Anterior cingulate cortex (tissue), 58 donors: ENCODE measurements at regions not wholly inside any gene's neighbourhood (a gene's known extent, or its start where the extent isn't known, plus 50 kb on each side); places are given as distances from the start of the nearest gene placed in this dataset.
A peak's percentile ranks its signal among the peaks of the same experiment; 100 is the strongest.

Experiments used
- DNase-seq, 58 donors: peaks; one replicate each; lab custom pipeline; 2025; lab: John Stamatoyannopoulos, UW

DNA sequence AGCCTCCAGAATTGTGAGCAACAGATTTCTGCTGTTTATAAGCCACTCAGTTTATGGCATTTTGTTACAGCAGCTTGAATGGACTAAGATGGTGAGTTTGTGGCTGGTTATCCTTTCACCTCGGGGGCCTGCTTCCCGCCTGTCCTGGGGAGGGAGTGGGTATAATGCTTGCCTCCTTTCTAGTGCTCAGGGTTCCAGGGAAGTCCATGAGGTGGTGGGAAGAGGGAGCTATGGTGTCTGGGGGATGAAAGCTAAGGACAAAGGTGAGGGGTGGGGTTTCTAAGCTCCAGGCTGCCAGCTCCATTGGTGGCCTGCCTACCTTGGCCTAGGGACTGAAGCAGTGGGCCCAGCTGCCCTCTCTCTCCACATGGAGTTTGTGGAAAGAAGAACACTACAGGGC lies 50.2 kb upstream of the SDK2 start:
- no peak for DNase-seq

DNA sequence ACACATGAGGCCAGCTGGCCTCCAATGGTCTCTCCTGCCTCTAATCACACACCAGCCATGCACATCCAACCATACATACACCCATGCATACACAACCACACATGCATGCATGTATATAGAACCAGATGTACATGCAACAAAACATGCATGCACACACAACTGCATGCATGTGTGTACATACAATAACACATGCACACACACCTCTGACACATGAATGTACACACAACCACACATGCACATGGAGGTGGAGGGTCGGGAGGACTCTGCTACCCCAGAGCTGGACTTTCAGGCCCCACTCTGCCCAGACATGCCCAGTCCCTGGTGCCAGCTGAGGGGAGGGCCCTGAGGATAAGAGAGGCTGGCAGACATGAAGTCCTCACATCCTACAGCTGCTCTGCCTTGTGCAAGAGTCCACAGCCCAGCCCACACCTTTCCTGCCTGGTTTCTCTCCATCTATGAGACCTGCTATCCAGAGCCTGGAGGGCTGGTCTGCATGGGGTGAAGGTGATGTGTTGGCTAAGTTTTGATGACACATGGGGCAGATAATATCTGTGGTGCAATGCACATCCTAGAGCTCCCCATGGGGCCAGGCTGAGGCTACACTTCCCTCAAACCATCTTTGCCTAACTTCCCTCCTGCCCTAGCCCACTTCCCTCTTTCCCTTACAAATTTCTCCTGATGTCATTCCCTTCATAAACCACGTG lies 50.9 kb upstream of the SDK2 start:
- no peak for DNase-seq

DNA sequence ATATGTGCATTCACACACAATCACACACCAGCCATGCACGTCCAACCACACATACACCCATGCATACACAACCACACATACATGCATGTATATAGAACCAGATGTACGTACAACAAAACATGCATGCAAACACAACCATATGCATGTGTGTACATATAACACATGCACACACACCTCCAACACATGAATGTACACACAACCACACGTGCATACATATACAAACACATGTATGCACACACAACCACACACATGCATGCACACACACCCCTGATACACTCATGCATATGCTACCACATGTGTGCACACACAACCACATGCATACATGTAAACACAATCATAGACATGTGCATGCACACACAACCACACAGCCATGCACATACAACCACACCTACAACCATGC lies 52.0 kb upstream of the SDK2 start:
- no peak for DNase-seq

DNA sequence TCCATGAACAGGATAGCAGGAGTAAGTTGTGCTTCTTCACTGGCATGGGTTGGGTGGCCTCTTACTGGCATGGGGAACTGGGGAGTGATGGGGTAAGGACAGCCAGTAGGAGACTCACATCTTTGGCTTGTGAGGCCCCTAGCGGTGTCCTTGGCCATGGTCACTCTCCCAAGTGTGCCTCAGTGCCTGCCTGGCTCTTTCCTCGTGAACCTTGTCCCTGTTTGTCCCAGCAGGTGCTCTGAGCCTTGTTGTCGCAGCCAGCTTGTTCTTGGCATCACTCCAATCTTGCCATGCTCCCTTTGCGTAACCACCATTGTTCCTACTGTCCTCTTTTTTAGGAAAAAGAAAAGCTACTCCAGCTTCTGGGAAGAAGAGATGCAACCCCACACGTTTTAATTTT lies 53.6 kb upstream of the SDK2 start:
- DNase-seq: no peak

DNA sequence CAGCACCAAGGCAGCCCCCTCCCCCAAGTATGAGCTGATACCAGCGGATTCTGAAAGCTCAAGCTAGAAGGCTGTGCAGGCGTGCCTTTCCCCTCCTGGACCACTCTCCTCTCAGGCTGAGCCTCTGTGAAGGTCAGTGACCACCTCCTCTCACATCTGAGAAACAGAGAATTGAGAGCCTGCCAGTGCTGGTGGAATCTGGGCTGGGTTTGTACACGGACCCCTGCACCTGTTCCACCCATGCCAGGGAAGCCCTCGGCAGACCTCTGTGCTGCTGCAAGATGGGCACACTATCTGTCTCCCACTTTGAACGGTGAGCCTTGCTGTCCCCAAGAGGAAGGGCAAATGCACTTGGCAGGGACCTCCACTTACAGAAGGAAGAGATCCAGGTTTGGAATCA lies 54.7 kb upstream of the SDK2 start:
- no peak for DNase-seq

DNA sequence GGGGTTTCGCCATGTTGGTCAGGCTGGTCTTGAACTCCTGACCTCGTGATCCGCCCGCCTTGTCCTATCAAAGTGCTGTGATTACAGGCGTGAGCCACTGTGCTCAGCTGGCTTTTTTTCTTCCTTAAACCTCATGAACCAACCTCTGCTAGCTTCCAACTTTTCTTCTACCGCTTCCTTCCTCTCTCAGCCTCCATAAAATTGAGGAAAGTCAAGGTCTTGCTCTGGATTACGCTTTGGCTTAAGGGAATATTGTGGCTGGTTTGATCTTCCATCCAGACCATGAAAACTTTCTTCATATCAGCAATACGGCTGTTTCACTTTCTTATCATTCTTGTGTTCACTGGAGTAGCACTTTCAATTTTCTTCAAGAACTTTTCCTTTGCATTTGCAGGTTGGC lies 57.5 kb upstream of the SDK2 start:
- DNase-seq: no peak

DNA sequence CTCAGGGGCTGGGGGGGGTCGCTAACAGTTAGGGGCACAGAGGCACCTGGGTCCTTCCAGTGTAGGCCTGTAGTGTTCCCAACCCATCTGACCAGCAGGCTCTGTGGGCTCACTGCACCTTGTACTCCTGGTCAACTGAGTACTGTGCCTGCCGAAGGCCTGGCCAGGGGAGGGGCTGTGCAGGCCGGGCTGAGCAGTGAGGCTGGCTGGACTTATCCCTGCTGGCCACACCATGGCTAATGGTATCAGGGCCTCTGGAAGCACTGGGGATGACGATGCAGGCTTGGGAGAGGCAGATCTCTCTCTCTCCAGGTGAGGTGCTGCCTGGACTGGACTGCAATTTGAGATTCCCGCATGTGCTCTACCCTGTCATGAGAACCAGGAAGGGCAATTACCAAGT lies 58.9 kb upstream of the SDK2 start:
- DNase-seq: no peak

DNA sequence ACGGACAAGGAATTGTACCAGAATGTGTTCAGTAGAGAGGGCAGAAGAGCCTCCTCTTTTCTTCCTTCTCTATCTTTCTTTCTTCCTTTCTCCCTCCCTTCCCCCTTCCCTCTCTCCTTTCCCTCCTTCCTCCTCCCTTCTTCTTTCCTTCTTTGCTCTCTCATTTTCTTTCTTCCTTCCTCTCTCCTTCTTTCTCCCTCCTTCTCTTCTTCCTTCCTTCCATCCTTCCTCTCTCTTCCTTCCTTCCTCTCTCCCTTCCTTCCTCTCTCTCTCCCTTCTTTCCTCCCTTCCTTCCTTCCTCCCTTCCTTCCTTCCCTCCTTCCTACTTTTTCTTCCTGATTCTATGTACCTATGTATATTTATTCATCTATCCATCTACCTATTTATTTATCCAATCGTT lies 59.7 kb upstream of the SDK2 start:
- DNase-seq: no peak

DNA sequence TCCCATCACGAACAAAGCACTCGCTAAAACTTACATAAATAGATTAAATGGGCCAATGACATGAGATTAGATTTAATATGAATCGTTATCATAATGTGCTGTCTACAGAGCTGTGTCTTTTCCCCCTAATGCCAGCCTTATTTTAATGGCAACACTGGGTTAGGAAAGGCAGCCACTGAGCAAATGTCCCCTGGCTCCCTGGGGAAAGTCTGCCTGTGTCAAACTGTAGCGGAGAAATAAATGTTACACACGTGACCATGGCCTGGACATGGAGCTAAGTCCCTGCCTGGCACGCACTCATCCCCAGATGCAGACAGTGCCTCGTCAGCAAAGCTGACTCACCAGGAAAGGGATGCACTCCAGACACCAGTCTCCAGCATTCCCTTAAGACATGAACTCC lies 61.3 kb upstream of the SDK2 start:
- DNase-seq: peak in 36 of 58 donors; percentile 8 to 72 (median 25)

DNA sequence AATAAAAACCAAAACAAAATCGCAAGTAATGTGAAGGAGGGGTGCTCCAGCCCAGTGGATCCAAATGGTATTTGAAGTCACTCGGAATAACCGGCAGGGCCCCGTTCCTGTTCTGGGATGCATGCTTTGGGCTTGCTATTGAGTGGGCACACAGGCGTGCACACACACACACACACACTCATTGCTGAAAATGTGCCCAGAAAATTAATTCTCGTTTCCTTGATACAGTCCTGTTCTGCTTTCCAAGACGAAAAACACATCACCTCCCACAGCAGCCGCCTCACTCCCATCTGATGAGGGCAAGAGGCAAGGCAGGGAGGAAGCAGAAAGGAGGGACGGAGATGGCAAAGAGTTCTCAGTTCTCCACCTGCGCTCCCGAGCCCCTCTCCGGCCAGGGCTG lies 62.2 kb upstream of the SDK2 start:
- peak in 2 of 58 donors; percentile 3 to 31 for DNase-seq

DNA sequence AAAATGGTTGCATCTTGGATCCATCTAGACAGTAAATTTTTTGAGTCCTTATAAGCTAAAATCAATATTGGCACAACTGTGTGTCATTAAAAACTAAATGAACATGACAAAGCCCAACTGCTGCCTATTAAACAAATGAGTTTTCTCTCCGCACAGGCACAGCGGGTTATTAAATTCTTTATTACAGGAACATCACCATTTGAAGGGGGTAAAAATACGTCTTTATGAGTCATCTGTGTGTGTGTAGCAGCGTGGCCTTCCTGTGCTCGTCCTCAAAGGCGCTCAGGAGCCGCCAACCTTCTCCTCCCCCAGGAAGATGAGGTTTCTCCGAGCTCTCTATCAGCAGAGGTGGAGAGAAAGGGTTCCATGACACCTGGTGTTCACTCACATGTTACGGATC lies 62.6 kb upstream of the SDK2 start:
- DNase-seq: no peak

DNA sequence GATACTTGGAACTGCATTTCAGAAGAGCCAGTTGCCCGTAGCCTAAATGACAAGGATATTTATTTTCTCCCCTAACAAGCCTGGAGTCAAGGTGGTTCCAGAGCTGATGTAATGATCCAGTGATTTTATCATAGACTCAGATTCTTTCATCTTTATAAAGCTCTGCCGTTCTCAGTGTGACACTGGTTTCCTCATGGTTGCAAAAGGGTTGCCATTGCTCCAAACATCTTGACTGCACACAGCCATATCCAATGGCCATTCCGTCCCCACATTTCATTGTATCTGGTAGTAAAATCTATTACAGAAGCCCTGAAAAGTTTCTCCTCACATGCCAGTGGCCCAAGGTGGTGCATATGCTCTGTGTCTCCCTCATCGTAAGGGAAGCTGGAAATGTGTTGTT lies 63.1 kb upstream of the SDK2 start:
- DNase-seq: no peak

DNA sequence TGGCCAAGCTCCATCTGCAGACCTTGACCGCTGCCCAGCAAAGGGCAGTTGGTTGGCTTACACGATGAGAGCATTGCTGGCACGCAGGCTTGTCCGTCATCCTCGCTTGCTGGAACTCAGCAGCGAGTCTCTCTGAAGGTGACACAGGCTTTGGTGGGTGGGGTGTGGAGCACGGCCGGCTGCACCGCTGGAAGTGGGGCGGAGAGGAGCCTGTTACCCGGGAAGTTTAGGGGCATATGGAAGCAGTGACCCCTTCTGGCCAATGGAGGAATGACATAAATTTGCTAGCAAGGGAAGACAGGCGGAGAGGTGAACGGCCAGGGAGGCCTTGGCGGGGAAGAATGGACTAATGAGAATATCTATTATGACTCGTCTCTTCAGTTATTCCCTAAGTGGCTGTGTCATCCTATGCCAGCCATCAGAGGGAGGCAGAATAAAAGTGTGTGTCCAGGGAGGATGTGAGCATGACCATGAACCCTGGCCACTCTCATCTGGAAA lies 65.9 kb upstream of the SDK2 start:
- DNase-seq: peak in 36 of 58 donors; percentile 4 to 61 (median 27)

DNA sequence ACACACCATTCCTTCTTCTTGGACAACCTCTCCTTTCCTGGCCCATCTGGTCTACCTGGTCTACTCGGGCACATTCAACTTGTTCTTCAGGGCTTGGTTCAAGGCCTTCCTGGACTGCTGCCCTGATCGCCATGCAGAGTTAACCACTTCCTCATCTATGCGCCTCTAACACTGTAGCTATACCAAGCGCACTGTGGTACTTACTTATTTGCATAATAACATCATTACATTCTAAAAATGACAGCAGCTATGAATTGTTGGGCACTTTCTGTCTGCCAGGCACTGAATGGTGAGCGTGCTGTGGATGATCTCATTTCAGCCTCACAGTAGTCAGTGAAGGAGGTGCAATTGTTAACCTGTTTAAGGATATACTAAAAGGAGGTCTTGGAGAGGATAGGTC lies 66.9 kb upstream of the SDK2 start:
- no peak for DNase-seq

DNA sequence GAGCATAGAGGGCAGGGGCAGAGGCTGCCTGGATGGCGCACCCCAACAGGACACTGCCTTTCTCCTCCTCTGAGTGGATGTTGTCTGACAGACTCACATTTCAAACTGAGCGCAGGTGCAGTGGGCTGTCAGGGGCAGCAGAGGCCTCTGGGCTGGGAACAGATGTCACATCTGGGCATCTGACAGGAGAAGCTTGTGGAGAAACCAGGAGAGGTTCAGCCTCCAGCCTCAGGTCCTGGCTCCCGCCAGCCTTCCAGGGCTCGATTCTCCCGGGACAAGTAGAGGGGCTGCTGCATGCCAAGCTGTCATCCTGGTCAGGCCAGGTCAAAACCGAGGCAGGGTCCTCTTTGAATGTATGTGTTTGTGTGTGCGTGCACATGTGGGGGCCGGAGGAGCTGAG lies 67.7 kb upstream of the SDK2 start:
- DNase-seq: no peak

DNA sequence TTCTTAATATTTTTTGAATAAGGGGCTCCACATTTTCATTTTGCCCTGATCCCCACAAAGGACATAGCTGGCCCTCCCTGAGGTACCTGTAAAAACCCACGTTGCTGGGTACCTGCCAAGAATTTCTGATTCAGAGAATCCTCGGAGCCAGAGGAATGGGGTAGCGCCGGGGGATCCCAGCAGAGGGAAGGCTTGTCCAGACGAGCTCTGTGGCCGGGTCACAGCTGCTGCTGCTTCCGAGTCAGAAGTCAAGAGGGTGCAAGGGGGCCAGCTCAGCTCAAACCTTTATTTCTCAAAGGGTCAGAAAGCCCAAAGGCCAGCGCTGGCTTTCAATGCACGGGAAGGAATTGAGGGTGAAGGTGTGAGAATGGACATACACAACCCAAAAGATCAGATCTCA lies 68.9 kb upstream of the SDK2 start:
- DNase-seq: no peak

DNA sequence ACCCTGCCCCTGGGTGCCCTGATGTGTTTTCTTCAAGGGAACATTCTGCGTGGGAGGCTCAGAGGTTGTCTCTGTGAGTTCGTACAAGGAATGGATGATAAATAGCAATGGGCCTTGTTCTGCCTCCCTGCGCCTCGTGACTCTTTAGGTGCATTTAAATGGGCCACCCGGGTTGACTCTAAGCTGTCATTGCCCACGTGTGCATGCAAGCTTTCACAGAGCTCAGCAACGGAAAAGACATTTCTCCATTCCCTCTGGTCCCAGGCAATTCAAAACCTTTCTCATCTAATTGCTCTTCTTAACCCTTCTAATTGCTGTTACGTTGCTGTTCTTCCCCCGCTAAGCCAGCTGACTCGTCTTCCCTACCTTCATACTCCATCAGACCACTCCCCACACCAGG lies 71.5 kb upstream of the SDK2 start:
- DNase-seq: no peak

DNA sequence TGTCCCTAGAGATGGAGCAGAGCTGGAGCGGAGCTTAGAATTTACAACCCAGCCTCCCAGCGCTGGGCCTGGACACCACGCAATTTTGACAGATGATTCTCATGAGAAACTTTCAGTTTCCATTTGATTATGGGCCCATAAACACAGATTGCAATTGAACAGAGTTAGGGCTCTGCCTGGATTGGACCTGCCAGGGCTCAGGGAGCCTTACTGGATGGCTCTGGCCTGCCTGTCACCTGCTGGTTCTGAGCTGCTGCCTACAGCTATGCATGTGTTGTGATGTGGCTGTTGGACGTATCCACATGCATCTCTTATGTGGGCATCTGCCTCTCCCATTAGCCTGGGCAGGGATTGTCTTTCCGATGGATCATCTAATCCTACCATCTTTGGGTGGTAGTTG lies 73.4 kb upstream of the SDK2 start:
- no peak for DNase-seq

DNA sequence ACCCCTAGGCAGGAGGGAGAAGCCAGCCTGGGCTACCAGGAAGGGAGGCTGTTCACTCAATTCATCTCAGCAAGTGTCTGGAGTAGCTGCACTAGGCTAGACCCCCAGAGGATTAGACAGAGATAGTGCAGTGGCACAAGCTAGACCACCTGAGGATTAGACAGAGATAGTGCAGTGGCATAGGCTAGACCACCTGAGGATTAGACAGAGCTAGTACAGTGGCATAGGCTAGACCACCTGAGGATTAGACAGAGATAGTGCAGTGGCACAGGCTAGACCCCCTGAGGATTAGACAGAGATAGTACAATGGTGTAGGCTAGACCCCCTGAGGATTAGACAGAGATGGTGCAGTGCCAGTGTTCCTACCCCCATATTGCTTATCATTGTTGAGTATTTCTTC lies 74.1 kb upstream of the SDK2 start:
- DNase-seq: no peak

DNA sequence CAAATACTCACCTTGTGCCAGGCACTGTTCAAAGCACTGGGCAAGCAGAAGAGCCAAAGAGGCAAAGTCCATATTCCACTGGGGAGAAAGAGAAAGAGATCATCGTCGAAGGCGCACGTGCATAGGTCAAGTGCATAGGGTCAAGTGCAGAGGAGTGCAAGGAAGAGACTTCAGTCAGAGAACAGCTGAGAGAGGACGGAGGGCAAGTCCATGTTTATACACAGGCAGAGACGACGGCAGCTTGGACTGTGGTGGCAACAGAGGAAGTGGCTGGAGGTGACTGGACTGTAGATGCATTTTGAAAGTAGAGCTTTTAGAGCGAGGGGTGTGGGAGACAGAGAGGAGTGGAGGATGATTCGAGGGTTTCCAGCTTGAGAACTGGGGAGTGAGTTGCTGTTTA lies 74.7 kb upstream of the SDK2 start:
- no peak for DNase-seq

DNA sequence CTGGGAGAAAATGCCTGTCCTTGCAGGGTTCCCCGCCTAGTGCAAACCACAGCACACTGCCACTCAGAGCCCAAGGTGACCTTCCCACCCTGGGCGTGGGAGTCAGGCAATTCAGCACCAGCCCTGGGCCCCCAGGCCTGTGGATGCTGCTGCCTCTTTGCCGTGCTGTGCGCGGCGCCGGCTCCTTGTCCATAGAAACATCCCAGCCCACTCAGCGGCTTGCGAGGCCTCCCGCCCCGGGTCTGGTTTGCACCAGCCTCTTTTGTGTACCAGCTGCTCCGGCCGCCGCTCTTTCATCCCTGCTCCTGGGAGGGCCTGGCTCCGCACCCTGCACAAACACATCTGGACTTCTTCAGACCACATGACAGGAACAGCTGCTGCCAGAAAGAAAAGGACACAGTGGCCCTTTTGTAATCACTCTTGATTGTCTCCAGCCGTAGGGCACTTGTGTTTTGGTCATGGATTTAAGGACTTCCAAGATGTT lies 75.4 kb upstream of the SDK2 start:
- peak in 54 of 58 donors; percentile 18 to 95 (median 75) for DNase-seq

DNA sequence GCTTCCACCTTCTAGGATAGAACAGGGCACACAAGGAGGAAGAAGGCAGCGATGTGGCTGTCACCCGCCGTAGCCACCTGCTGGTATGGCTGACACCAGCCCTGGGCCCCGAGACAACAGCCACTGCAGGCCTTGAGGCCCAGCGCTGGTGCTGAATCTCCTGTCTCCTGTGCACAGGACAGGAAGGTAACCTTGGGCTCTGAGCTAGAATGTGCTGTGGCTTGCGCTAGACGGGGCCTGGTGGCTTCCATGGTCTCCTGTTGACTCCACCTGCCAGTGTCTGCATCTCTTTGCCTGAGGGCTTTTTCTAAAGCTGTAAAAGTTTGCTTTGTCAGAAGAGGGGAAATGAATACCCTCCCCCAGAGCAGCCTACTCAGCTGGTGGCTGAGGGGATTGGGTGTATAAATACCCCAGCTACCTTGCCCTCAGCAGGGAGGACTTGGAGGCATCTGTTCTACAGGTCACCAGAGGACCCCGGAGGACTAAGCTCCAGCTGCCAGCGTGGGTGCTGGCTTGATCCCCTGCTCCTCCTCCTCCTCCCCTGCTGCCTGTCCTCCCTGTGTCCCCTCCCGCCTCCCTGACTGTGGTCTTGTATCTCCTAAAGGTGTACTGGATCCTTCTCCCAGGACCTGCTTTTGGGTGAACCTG lies 76.1 kb upstream of the SDK2 start:
- DNase-seq: peak in 3 of 58 donors; percentile 40 to 62 (median 45)
